ENCODE measurements at regions not wholly inside any gene's neighbourhood (a gene's known extent, or its start where the extent isn't known, plus 50 kb on each side); places are given as distances from the start of the nearest gene placed in this dataset.

GRCh38 chr12:124370851-124371250, 76.0 kb downstream of the RFLNA start:
- no peaks in the 10 kb centered on the region for H3K9me3 ChIP-seq
- DNase-seq: no peak
- TF ChIP-seq POLR2AphosphoS5 (IDR thresholded peaks at IDR 0.05): no peak
- TF ChIP-seq EP300 (IDR thresholded peaks at IDR 0.05): no peak
- no peak for TF ChIP-seq POLR2A (IDR thresholded peaks at IDR 0.05)
- TF ChIP-seq, protein P1, sequence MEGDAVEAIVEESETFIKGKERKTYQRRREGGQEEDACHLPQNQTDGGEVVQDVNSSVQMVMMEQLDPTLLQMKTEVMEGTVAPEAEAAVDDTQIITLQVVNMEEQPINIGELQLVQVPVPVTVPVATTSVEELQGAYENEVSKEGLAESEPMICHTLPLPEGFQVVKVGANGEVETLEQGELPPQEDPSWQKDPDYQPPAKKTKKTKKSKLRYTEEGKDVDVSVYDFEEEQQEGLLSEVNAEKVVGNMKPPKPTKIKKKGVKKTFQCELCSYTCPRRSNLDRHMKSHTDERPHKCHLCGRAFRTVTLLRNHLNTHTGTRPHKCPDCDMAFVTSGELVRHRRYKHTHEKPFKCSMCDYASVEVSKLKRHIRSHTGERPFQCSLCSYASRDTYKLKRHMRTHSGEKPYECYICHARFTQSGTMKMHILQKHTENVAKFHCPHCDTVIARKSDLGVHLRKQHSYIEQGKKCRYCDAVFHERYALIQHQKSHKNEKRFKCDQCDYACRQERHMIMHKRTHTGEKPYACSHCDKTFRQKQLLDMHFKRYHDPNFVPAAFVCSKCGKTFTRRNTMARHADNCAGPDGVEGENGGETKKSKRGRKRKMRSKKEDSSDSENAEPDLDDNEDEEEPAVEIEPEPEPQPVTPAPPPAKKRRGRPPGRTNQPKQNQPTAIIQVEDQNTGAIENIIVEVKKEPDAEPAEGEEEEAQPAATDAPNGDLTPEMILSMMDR (IDR thresholded peaks at IDR 0.05): no peak
- 76 to 88% methylated on average over 7 of the region's 7 CpGs for WGBS, 2 donors
- H3K4me1 ChIP-seq: peaks cover 0 to 52% (median 47%) of the 10 kb centered on the region in 4 donors
- no peaks in the 10 kb centered on the region for H3K27me3 ChIP-seq
- peaks cover 19 to 48% (median 30%) of the 10 kb centered on the region in 4 donors for H3K36me3 ChIP-seq
- no peak overlapping the region for H3K4me3 ChIP-seq
- peak overlapping the region; percentile 88 to 97 (median 92) for H3K27ac ChIP-seq
- intact Hi-C loops (cut with DNase I): no loop called here

DNA sequence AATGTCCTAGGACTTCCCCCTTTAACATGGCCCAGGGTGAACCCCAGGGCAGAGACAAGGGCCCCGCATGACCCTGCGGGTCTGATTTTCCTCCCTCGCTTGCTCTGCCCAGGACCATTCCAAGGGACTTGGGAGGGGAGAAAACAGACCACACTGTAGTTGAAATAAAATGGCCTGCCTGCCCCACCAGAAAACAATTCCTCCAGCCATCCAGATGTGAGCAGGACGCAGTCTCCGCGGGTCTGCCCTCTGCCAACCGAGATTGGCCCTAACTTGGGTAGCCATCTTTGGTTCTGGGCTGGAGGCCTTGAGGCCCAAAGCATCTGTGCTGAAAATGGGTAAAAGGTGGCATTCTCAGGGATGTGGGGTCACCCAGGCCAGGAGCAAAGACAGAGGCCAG, 75.5 kb downstream of the RFLNA start:
- DNase-seq: no peak
- H3K36me3 ChIP-seq: peaks cover 14 to 46% (median 28%) of the 10 kb centered on the region in 4 donors
- peaks cover 0 to 54% (median 52%) of the 10 kb centered on the region in 4 donors for H3K4me1 ChIP-seq
- no peaks in the 10 kb centered on the region for H3K27me3 ChIP-seq
- no peak for TF ChIP-seq EP300 (IDR thresholded peaks at IDR 0.05)
- TF ChIP-seq POLR2AphosphoS5 (IDR thresholded peaks at IDR 0.05): no peak
- TF ChIP-seq, protein P1 (IDR thresholded peaks at IDR 0.05): no peak
- TF ChIP-seq POLR2A (IDR thresholded peaks at IDR 0.05): no peak
- intact Hi-C loops (cut with DNase I): no loop called here
- no peaks in the 10 kb centered on the region for H3K9me3 ChIP-seq
- 91% methylated on average over 7 of the region's 7 CpGs for WGBS, 2 donors
- no peak overlapping the region for H3K4me3 ChIP-seq
- H3K27ac ChIP-seq: peak overlapping the region; percentile 88 to 97 (median 92)

DNA sequence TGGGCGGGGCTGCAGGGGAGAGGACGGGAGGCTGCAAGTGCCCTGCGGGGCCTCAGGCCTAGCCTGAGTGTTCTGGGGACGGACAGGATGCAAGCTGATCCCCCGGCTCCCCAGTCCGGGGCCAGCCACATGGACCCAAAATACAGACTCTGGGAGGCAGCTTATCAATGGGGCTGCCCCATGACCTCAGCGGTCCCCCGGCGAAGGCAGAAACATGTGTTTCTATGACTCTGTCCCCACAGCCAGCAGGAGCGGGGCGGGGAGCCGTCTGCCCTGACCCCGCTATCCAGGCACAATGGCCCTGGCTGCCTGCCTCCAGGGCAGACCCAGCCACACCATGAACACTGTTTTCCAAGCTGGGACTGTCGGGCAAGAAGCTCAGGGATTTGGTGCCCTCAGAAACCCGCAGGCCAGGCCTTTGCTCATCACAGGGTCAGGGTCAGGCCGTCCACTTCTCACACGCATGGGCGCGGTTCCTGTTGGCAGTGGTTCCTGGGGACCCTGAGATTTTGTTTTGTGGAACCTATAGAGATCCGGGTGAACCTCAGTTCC, 75.0 kb downstream of the RFLNA start:
- H3K9me3 ChIP-seq: no peaks in the 10 kb centered on the region
- H3K27me3 ChIP-seq: no peaks in the 10 kb centered on the region
- DNase-seq: no peak
- intact Hi-C loops (cut with DNase I): loop anchor here (2.0 to 5.0 kb wide), 3 partner anchors 53 to 197 kb away; partner anchors contain the start of gene NCOR2
- WGBS, 2 donors: 46 to 72% methylated on average over 20 of the region's 20 CpGs
- H3K36me3 ChIP-seq: peaks cover 11 to 41% (median 27%) of the 10 kb centered on the region in 4 donors
- H3K4me3 ChIP-seq: peak overlapping the region in 1 of 4 donors; percentile 2
- TF ChIP-seq, protein P1 (IDR thresholded peaks at IDR 0.05): no peak
- no peak for TF ChIP-seq POLR2AphosphoS5 (IDR thresholded peaks at IDR 0.05)
- no peak for TF ChIP-seq EP300 (IDR thresholded peaks at IDR 0.05)
- TF ChIP-seq POLR2A (IDR thresholded peaks at IDR 0.05): no peak
- peak overlapping the region; percentile 88 to 97 (median 92) for H3K27ac ChIP-seq
- H3K4me1 ChIP-seq: peaks cover 0 to 59% (median 56%) of the 10 kb centered on the region in 4 donors

DNA sequence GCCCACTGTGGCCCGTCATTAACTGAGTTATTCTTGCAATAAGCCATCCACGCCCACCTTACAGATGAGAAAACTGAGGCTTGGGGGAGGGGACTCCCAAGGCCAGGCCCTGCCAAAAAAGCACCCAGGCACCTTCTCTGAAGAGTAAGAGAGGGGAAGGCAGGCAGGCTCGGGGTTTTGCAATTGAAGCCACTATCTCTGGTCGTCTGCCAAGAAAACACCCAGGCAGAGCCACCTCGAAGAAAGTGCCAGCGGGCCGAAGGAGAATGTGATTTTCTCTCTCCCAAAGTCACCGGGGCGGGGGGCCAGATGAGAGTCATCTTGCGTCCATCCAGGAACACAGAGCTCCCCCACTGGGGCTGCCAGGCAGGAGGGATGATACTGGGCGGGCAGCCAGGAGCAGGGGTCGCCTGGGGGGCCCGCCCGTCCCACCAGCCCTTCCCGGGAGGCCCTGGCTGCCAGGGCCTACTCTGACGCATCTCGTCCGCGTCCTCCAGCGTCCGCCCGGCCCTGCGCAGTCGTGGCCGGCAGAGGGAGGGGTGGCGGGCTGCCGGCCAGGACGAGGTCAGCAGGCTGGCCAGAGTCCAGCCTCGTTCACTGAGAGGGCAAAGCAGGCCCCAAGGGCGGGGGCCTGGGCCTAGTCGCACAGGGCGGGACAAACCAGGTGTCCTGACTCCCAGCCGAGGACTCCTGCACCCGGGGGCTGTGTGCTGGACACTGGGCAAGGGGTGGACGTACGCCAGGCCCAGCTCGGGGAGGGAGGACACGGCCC, 74.3 kb downstream of the RFLNA start:
- H3K36me3 ChIP-seq: peaks cover 11 to 34% (median 24%) of the 10 kb centered on the region in 4 donors
- peaks cover 0 to 65% (median 63%) of the 10 kb centered on the region in 4 donors for H3K4me1 ChIP-seq
- 13 to 57% methylated on average over 38 of the region's 38 CpGs for WGBS, 2 donors
- no peaks in the 10 kb centered on the region for H3K9me3 ChIP-seq
- peak overlapping the region in 2 of 4 donors; percentile 2 to 12 for H3K4me3 ChIP-seq
- peak; percentile 97 for DNase-seq
- peak; percentile 72 to 93 (median 88) for TF ChIP-seq POLR2AphosphoS5 (IDR thresholded peaks at IDR 0.05)
- TF ChIP-seq POLR2A (IDR thresholded peaks at IDR 0.05): peak in 1 of 2 donors; percentile 12
- TF ChIP-seq, protein P1 (IDR thresholded peaks at IDR 0.05): peak; percentile 53 to 56 (median 53)
- TF ChIP-seq EP300 (IDR thresholded peaks at IDR 0.05): peak in 3 of 4 donors; percentile 47 to 78 (median 52)
- intact Hi-C loops (cut with DNase I): loop anchor here (2.0 to 5.0 kb wide), 3 partner anchors 54 to 198 kb away; partner anchors contain the start of gene NCOR2
- H3K27ac ChIP-seq: peak overlapping the region; percentile 88 to 97 (median 92)
- no peaks in the 10 kb centered on the region for H3K27me3 ChIP-seq
